ENCODE measurements at regions not wholly inside any gene's neighbourhood (a gene's known extent, or its start where the extent isn't known, plus 50 kb on each side); places are given as distances from the start of the nearest gene placed in this dataset.

DNA sequence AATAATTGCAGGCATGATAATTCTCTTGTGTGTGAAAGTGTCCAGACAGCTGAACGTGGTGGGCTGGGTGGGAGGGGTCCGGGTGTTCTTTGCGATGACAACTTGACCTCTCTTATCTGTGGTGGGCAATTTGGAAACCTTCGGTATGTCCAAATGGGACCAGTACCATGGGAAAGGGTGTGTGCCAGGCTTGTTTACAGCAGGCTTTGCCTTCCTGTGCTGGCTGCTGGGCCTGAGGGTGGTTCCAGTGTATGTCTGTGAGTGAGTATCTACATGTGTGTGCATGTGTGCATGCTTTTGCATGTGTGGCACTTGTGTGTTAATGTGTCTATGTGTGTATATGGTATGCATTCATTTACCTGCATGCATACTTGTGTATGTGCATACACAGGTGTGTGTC is 166.4 kb downstream of the GADD45G start:
- no peak for DNase-seq (ENCODE audit: low read depth)

DNA sequence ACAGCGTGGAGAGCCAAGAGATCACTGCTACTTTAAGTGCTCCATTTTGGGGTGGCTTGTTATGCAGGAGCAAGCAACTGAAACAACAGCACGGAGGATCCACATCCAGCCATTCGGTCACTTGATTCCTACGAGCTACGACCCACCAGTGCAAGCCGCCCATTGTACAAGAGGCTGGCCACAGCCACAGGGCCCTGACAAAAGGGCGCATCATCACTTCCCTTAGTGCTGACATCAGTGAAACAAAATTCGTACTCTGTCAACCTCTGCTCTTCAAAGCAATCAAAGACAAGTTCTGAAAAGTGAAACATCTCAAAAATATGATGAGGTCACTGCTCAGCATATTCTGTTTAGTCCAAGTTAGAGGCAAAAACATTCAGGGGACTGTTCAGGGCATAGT is 168.4 kb downstream of the GADD45G start:
- no peak for DNase-seq (ENCODE audit: low read depth)

DNA sequence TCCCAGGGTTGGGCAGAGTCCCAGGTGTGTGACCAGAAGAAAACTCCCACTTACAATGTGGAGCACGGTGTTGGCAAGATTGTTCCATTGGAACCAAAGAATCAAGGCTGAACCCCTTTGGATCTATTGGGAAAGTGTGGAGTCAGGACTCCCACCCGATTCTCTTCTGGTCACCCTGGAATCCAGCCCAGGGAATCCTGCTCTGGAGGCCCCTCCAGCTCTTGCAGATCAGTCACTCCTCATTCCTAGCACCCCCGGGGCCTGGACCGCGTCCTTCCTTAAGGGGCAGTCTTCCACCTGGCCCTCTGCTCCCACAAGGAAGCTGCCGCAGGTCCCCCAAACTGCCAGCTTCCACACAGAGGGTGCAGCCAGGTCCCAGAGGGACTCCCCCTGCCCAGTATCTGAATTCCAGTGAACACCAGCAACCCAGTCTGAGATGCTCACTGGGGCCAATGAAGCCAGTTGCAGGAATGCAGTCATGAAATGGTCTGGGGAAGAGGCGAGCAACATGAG is 170.1 kb downstream of the GADD45G start:
- DNase-seq (ENCODE audit: low read depth): no peak

DNA sequence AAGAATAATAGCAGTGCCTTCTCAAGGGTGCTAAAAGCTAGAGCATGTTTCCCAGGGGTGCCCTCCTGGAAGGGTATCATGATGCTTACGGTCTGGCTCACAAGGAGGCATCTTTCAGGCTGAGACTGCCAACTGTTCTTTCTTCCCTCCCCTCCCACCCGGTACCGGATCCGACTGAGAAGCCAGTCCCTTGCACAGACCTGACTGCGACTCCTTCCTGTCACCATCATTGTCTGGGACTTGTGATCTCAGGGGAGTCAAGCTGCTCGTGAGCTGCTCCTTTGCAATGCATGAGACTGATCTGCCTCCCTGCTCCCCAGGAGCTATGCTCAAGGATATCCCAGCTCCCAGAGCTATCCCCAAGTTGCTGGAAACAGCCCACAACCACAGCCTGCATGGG is 170.8 kb downstream of the GADD45G start:
- no peak for DNase-seq (ENCODE audit: low read depth)

DNA sequence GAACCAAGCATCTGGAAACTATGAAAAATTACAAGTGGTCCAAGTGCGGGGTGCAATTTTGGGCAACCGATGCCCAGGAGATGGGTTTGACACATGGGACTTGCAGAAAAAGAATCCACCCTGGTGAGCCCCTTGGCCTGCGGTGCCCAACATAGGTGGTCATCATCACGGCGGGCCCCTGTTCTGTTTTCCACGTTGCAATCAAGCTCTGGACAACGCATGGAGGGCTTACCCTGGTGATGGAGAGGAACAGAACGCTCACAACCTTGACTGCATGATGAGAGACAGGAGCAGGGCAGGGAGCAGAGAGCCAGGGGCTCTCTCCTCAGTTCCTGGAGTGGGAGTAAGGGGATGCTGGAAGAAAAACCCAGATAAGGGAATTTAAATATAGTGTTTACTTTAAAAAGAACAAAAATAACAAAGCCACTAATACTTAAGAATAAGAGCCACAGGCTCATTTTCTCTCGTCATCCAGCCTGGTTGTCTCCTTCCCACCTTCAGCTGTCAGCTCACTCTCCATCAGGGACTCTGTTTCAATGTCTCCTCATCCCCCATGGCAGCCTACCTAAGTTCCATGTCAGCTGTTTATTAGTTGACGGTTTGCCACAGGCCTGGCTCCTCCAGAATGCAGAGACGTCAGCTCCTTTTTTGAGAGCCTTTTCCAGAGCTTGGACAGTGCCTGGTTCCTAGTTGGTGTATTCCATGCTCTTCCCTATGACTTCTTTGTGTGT is 172.1 kb downstream of the GADD45G start:
- DNase-seq (ENCODE audit: low read depth): no peak

DNA sequence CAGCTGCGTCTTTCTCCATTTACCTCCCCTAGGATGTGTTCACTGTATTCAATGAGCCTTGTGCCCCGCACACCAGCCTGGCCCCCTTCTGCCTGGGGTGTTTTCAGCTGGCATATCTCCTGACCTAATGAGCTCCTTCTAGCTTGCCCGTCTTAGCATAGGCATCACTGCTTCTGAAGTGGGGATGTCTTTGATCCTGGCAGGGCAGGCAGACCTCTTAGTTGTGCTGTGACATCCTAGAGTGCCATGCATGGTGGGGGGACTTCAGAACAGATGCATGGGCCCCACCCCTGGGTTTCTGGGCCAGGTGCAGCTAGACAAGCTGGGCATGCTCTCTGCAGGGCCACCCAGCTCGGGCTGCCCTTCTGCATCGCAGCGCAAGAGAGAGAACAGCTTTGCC is 172.7 kb downstream of the GADD45G start:
- no peak for DNase-seq (ENCODE audit: low read depth)

DNA sequence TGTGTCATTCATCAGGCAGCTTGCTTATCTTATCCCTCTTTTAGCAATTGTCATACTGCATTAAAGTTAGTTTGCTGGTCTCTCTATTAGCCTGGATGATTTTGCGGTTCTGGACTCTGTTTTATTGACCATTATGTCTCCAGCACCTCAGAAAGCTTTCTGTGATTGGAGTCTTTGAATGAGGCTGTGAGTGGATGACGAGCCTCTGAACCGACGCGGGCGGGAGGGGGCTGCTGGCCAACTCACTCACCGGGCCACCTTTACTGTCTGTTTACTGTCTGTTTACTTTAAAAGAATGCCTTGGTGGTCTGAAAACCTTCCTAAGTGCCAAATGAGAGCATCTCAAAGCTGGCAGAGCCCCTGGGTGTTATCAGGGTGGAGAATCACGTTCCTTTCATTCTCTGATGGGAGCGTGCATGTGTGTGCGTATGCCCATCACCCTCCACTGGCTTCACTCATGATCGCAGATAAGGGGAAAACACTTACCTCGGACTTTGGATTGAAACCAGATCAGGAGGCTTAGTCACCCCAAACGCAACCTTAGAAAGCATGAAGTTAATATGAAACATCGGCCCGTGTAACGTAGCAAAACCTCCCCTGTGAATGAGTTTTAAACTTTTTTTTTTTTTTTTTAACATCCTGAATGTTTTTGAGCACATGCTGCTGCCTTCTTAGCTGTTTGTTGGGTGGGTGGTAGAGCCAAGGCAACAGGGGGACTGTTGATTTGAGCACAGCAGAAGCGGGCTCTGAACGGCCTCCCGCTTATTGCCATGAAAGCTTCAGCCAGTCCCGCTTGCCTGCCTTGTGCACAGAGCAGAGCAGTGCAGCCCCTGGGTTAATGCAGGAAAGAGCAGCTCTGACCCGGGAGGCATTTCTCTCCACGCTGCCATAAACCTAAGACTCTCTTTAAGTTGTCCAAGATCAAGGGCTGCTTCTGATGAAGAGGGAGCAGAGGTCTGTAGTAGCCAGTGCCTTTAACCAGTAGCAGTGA is 173.6 kb downstream of the GADD45G start:
- DNase-seq (ENCODE audit: low read depth): no peak

DNA sequence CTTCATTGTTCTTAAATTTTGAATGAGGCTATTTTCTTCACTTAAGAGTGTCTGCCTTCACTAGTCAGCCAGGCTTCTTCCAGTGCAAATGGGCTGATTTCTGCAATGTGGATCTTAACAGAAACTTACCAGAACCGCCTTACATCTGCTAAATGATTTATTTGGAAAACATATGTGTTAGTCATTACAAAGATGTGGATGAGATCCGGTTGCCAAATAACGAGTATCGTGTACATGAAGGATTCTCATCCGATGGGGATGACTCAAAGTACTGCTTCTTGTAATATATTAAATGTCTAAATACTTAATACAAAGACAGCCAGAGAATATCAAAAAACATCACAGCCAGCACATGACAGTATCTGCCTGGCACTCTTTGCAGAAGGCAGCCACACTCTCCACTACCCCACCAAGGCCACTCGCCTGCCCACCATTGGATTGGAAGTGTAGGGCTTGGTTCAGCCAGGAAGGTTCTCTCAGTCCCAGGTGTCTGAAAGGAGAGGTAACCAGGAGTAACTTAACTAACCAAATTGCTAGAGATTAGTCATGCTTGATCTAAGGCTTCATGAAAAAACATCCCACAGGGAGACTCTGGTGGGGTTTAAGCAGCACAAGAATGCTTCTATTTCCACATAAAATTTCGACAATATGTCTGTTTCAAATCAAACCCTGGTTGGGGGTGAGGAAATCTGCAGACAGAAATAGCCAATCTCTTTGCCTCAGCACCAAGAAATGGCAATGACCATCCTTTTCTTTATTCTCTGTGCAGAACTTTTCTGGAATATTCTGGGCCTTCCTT is 174.8 kb downstream of the GADD45G start:
- no peak for DNase-seq (ENCODE audit: low read depth)

DNA sequence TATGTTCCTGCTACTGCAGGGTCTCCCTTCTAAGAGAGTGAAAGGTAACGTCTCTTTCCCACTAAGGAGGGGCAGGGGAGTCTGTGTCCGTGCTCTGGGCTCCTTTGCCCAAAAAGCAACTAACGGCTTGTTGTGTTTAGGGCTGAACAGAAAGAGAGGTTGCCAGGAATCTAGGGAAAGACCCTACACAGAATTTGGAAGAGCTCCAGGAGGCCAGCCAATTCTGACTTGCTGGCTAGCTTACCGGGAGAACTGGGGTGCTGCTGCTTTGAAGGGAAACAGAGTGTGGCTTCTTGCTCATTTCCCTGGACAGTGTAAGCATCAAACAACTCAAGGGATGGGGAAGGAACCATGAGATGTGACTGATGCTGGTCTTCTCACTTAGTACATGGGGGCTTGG is 176.1 kb downstream of the GADD45G start:
- DNase-seq (ENCODE audit: low read depth): no peak

DNA sequence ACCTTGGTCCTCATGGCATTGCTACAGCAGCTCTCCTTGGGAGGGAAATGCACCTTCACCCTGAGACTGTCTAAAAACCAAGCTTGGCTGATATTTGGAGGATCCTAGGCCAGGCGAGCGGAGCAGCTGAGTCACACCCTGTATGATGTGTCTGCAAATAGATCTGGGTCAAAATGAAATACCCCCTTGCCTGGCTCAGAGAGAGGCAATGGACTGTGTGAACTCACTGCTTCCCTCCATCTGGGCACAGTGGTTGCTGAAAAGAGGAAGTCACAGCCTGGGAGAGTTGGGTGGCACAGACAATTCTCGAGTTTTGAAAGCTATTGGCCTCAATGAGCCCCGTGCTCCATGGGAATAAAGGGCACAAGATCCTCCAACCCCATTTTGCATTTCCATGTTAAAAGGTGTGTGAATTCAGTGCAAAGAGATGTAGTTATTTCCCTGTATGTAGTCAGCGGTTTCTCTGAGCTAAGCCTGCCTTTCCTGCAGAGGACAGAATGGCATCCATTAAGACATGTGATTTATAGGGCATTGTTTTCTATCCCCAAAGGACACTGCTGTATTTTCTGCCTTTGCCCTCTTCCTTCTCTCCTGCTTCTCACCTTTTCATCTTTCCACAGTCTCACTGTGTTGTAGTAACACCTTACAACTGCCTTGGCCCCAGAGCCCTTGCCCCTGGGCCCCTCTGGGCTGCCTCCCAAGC is 177.2 kb downstream of the GADD45G start:
- DNase-seq (ENCODE audit: low read depth): no peak

DNA sequence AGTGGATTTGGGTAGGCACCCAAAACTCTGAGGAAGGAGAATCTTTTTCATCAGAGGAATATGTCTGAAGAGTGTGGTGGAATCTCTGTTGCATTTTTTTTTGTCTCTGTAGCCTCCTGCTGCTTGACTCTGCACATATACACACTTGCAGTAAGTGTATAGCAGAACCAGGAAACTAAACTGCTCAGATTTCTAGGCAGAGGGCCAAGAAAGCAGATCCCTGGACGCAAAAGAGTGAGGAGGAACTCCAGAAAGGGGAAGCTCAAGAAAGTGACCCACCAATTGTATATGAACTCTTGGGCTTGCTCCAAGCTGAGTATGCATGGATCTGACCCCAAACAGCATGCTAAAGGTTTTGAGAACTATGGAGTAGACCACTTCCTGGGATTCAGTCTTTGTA is 181.8 kb downstream of the GADD45G start:
- no peak for DNase-seq (ENCODE audit: low read depth)

DNA sequence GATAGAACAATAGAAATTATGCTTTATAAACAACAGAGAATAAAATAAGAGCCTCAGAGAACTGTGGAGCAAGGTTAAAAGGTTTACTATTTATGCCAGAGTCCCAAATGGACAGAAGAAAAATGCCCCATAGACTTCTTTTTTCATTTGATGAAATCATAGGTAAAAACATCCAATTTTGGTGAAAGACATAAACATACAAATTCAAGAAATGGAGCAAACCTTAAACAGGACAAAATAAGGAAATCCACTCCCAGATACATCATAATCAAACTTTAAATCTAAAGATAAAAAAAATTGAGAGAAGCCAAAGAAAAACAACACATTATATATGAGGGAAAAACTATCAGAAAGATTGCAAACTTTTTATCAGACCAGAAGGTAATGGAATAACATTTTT is 182.8 kb downstream of the GADD45G start:
- no peak for DNase-seq (ENCODE audit: low read depth)

DNA sequence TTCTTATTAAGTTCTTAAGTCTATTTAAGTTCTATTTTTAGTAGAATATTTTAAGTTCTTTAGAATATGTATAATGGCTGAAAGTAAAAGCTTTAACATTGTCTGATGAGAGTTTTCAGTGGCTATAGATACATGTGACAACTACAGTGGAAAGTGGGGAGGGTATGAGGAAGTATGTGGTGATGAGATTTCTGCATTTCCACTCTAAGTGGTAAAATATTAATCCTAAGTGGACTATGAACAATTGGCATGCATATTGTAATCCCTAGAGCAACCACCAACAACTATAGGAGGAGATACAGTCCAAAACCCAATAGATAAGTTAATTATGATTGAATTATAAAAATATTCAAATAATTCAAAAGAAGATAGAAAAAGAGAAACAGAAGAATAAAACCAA is 183.6 kb downstream of the GADD45G start:
- no peak for DNase-seq (ENCODE audit: low read depth)

DNA sequence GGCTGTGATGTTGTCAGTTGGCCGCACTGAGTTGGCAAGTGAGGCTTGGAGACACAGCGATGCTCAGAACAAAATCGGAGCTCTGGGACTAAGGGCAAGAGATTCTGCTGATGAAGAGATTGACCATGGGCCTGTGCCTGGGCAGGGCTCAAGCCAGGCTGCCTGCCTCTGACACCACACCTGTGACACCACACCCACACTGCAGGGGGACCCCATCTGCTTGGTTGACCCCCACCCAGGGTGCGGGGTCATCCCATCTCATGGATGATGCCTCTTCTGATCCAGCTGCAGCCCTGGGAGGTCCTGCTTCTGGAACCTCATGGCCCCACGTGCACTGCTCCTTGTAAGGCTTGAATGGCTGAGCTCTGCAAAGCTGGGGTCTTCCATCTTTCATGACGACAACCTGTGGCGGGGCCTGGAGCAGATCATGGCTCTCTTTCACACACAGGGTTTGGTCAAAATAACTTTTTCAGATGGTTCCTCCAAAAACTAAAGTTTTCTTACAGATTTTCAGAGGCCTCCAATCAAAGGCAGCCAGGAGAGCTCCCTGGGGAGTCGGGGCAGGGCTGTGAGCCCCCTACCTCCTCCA is 185.2 kb downstream of the GADD45G start:
- DNase-seq (ENCODE audit: low read depth): no peak

DNA sequence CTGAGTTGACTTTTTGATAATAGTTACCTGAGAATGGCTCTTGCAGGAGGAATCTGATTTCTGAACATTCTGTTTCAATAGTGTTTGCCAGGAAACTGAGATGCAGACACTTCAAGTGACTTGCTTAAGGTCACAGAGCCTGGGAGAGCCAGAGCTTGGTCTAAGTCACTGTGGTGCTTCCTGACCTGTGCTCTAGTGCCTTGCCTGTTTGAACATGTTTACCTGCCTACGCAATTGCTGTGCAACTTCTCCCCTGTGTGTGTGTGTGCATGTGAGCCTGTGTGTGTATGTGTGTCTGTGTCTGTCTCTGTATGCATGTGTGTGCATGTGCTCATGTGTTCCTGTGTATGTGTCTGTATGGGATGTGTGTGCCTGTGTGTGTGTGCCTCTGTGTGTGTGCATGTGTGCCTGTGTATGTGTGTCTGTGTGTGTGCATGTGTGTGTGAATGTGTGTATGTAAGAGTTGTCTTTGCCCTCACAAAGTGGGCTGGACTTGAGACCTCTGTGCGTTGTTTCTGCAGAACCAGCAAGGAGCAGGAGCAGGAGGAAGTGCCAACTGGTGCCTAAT is 185.8 kb downstream of the GADD45G start:
- DNase-seq (ENCODE audit: low read depth): no peak

DNA sequence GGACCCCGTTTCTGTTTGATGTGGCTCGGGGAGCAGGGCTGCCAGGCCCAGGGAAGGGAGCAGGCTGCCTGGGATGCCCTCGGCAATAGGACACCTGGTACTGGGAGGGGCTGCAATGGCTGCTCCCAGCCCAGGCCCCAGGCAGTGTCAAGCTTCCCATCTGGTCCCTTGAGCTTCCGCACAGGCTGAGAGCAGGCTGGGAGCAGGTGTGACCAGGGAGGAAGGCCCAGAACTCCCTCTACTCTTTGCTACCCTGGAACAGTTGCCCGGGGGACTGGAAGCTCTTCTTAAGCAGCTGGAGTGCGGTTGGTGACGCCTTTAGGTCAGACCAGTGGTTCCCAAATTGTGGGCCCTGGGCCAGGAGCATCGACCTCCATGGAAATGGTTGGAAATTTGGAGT is 186.9 kb downstream of the GADD45G start:
- DNase-seq (ENCODE audit: low read depth): no peak

DNA sequence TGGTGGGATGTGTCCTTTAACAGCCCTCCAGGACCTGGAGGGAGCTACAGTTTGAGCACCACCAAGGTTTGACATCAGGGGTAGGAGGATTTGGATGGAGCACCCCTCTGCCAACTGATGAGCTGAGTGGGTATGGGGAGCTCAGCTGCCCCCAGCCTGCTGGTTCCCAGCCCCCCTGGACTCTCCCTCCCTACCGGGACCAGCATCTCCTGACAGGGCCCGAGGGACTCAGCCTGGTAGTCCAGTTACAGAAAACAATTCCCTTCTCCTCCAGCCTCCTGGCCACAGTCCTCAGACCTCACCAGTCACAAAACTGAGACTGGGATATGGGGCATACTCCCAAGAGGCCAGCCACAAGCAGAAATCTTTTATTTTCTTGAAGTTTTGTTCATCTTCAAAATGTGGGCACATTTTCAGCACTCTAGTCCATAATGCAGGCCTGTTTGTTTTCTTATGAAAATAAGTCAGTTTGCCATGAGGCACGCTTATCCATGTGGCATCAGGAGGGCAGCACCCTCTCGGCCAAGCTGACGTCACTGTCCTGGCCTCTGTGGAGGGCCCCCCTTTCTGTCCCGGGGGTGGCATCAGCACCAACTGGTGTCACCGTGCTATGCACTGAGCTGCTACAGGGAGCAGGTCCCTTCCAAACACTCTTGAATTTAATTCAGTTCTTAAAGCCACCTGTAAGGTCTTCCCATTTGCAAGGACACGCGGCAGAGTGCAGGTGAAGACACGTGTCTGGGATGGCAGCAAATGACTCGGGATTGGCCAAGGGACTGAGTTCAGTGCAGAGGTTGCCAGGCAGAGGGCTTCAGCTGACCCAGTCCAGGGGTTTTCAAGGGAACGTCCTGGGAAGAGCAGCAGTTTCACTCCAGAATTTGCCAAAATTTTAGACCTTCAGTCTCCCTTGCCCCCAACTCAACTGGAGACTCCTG is 187.6 kb downstream of the GADD45G start:
- DNase-seq (ENCODE audit: low read depth): no peak

DNA sequence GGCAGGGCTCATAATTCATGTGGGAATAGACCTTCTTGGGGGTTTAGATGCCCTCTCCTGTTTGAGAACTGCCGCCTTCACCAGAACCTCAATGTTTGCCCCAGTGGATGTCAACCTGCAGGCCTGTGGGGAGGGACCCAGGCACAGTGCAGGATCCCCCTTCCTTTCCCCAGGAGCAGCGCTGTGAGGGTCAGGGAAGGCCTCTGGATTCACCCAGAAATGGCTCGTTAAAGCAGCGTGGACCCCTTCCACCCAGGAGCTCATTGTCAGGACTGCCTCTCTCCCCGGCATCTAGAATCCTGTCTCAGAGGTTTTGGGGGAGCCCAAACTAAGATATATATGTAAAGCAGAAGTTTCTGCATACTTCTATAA is 188.3 kb downstream of the GADD45G start:
- DNase-seq (ENCODE audit: low read depth): no peak

DNA sequence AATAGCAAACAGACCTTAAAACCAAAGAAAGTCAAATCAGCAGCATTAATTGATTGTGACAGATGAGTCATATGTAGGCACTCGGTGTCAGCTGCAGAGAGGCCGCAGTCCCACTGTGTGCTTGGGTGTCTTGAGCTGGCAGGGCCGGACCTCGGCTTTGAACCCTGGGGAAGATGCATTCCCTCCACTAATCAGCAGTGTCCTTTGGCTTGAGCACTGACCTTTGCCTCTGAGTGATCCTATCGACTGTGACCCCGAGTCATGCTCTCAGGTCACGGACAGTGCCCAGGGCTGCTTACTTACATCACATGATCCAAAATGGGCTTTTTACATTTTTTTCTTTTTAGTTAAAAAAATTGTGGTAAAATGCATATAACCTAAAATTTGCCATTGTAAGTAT is 188.7 kb downstream of the GADD45G start:
- DNase-seq (ENCODE audit: low read depth): no peak

DNA sequence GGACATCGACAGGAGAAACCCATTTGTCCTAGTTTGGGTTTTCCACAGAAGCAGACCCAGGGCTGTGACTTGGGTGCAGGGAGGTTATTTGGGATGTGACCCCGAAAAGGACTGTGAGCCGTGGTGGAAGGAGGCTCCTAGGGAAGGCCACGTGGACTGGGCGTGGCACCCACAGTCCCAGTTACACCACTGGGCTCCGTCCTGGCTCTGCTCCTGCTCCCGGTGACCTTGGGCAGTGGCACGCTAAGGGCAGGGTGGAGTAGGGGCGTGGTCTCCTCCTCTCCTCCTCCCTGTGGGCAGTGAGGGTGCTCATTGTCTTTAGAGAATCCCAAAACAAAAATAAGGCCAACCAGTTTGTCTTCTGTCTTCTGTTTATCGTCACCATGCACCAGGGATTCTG is 190.1 kb downstream of the GADD45G start:
- no peak for DNase-seq (ENCODE audit: low read depth)
